GM18519 (cell line): ENCODE measurements at regions not wholly inside any gene's neighbourhood (a gene's known extent, or its start where the extent isn't known, plus 50 kb on each side); places are given as distances from the start of the nearest gene placed in this dataset.

Source experiments
- ATAC-seq: cut with Tn5 transposase; IDR thresholded peaks from one replicate; pipeline ENCODE4 v1.9.1; 2021; ENCODE audit warnings: mild to moderate bottlenecking, moderate library complexity; ENCODE audit not compliant: unreplicated experiment, low FRiP score

- no peak for ATAC-seq
Observed at GRCh38 chr10:78310481-78311080, 276.9 kb downstream of the RPS24 start.

DNA sequence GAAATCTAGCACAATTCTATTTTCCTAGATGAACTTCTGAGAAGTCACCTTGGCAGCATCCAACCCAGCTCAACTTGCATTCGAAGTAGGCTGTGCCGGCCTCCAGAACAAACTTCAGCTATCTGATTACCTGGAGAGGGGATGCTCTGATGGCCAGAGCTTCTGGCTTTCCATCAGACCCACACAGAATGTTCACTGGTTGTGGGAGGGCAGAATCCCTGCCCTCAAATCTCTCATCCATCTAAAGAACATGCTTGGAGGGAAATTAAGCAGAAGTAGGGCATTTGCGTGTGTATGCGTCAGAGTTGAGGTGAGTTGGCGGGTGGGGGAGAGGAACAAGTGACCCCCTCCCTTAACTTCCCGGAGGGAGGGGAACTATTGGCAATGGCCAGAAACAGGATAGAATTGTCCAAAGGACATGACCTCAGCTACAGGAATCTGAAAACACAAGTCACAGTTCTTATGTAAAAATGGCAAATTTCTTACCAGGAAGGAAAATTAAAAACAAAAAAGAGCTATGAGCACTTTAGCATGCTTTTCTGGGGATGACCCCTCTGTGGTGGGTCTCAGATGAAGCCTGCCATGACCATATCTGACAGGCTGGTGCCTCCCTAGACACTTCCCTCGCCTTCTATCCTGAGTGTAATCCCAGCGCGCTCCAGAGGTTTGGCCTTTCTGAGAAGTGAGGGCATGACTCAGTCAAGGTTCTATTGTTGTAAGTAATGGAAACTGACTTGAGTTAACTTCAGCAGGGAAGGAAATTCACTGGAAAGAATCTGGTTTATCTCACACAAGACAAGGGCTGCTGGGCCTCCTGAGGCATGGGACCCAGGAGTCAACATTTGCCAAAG is 278.8 kb downstream of the RPS24 start:
- ATAC-seq = no peak

DNA sequence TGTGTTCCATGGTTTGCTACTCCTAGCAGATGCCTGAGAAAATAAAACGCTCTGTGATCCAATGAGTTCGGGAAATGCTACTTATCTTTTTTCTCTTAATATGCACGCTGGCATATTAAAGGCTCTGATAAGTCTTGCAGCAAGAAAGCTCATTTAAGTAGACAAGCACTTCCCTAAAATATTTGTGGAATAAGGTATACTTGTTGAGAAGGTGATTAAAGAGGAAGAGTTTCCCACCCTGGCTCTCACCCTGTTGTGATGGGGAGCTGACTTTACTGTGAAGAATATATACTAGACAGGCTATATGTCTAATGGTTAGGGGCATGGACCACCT is 279.4 kb downstream of the RPS24 start:
- no peak for ATAC-seq

GRCh38 chr10:78313636-78314035 is 280.0 kb downstream of the RPS24 start:
- ATAC-seq = no peak

GRCh38 chr10:78314651-78315050 is 281.0 kb downstream of the RPS24 start:
- no peak for ATAC-seq

DNA sequence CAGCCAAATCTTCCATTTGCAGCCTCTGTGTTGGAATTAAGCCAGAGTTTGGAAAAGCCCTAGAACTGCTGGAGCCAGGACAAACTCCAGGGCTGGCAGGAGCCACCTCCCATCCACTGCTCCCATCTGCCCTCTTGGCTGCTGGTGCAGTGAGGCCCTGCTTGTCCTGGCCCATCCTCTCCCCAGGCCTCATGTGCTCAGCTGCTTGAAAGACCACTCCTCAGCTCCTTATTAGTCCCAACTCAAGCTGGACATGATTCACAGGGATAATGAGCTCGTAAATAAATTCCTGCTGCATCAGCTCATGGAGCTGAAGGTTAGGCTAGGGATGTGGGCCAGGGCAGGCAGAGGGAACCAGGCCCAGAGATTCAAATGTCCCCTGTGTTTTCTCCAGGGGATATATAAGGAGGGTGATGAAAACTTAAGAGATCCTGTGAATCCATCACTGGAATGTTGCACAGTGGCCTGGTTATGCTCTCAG is 282.8 kb downstream of the RPS24 start:
- ATAC-seq = no peak

GRCh38 chr10:78318305-78318704 is 284.6 kb downstream of the RPS24 start:
- ATAC-seq = no peak

DNA sequence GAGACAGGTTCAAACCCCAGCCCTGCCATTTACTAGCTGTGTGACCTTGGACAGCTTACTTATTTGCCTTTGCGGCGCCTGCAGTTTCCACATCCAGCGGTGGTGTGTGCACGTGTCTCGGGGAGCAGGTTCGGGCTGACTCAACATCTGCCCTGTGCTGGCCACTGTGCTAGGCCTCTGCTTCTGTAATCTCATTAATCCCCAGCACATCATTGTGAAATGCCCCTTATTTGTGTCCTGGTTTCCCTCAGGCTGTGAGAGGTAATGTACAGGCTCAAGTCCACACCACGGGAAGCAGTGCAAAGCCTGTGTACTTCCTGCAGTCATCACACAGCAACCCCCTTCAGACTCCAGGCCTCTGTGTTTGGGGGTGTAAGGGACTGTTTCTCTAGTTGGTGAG is 285.7 kb downstream of the RPS24 start:
- no peak for ATAC-seq

- no peak for ATAC-seq
Observed at GRCh38 chr10:78319841-78320240, 286.2 kb downstream of the RPS24 start.

DNA sequence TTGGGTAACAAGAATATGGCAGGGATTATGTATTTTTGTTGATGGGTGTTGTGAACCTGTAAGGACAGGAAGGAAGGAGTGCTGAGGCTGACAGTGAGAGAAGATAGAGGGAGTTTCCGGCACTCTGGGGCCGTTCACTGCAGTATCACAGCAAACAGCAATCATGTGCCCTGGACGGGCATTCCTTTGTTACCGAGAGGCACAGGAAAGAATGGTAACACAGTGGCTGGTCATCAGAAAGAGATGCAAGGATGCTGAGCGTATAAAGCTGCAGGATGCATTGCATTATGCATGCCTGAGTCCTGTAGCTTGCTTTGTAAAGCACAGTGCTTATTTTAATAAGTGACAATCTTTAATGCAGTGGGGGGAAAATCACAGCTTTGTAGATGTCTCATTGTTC is 286.8 kb downstream of the RPS24 start:
- no peak for ATAC-seq

DNA sequence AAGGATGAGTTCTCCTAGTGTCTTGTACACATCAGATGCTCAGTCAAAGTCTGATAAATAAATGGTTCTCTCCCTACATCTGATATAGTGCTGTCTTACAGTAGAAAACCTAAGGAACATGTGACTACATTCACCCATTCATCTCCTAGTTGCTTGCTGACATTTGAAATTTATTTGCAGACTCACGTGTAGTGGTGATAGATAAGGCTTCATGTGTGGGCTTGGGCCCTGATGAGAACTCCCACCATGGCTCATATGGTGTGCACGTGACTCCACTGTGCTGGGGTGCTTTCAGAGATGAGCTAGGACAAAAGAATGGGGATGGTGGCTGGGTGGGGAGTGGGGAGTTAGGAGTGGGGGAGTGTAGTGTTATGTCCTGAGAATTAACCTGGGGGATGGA is 287.3 kb downstream of the RPS24 start:
- ATAC-seq = no peak

GRCh38 chr10:78321500-78321899 is 287.8 kb downstream of the RPS24 start:
- ATAC-seq = no peak

DNA sequence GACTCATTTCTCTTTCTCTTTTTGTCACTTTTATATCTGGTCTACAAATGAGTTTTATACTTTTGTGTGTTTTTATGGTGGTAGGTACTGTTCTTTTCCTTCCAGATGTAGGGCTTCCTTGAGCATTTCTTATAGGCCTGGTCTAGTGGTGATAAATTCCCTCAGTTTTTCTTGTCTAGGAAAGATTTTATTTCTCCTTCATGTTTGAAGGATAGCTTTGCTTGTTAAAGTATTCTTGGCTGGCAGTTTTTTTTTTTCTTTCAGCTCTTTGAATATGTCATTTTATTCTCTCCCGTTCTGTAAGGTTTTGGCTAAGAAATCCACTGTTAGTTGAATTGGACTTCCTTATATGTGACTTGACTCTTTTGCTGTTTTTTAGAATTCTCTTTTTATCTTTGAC is 292.7 kb downstream of the RPS24 start:
- no peak for ATAC-seq

- no peak for ATAC-seq
Observed at GRCh38 chr10:78327778-78328591, 294.3 kb downstream of the RPS24 start.

- no peak for ATAC-seq
Observed at GRCh38 chr10:78328592-78329404, 295.1 kb downstream of the RPS24 start.

DNA sequence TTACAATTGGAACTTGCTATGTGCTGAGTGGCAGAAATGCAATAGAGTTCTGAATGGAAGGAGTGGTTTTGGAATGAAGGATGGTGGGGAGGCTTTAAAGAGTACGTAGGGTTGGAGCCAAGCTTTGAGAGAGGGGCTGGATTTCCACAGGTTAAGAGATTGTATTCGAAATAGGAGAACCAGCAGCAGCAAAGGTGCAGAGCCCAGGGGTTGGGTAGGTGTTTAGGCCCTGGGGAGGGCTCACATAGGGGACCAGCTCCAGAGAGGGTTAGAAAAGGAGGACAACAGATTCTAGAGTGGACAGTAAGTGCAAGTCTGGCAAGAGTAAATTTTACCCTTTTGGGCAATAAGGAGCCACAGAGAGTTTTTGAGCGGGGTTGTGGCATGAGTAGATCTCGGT is 297.2 kb downstream of the RPS24 start:
- no peak for ATAC-seq

GRCh38 chr10:78331391-78331922 is 297.8 kb downstream of the RPS24 start:
- no peak for ATAC-seq

DNA sequence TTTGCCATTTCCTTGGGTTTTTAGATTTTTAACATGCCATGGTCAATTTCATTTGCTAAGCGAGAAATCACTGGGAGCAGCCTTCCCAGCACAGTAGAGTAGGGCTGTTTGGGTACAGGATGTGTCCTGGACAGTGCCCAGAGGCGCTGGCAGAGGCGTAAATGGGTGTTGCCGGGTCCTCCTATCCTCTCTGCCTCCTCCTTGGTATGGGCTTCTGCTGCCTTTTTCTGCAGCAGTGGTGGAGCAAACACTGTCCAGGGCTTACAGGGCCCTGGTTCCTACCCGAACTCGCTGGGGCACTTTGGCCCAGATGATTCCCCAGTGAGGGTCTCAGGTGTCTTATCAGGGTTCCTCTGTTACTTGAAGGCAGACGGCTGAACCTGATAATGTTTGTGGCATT is 298.3 kb downstream of the RPS24 start:
- ATAC-seq = no peak

- no peak for ATAC-seq
Observed at GRCh38 chr10:78332657-78333056, 299.0 kb downstream of the RPS24 start.
